GM21526 (cell line): ENCODE measurements at regions not wholly inside any gene's neighbourhood (a gene's known extent, or its start where the extent isn't known, plus 50 kb on each side); places are given as distances from the start of the nearest gene placed in this dataset.
"Not testable (repeated sequence)": the region's sequence is repeated elsewhere in the genome, so short reads cannot be mapped to it uniquely, and the experiment has no call there.

Source experiments
- ATAC-seq: cut with Tn5 transposase; IDR thresholded peaks from one replicate; pipeline ENCODE4 v1.9.1; 2021; ENCODE audit warnings: moderate library complexity; ENCODE audit not compliant: unreplicated experiment, low FRiP score

DNA sequence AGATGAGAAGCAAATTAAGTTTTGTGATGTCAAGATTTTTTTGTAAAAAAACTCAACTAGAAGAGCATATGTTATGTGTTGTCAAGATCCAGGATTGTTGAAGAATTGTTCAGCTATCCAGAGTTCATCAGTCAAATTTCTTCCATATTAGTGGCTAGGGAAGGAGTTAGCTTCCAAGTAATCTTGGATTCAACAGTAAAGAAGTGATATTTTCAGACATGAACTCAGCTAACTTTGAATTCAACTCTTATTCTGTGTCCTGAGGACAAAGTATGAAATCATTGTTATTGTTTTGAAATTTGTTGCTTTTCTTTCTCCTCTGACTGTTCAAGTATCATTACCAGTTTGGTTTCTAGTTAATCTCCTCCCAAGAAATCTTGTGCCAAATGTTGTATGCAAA lies 589.3 kb upstream of the NOVA1 start:
- ATAC-seq = no peak

DNA sequence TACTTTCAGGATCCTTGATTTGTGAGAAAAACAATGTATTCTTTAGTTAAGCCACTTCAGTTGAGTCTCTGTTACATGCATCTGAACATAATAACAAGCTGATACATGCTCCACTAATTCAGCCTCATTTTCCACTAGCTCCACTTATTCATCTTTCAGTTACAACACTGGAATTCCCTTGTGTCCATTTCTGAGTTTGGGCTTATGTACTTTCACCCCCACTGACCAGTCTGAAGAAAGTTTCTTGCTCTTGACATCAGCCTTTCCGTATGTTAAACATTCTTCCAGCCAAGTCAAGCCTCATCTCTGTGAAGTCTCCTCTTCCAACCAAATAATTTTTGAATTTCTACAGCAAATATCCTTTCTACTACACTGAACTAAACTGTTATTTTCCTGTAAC lies 592.5 kb upstream of the NOVA1 start:
- ATAC-seq = no peak

DNA sequence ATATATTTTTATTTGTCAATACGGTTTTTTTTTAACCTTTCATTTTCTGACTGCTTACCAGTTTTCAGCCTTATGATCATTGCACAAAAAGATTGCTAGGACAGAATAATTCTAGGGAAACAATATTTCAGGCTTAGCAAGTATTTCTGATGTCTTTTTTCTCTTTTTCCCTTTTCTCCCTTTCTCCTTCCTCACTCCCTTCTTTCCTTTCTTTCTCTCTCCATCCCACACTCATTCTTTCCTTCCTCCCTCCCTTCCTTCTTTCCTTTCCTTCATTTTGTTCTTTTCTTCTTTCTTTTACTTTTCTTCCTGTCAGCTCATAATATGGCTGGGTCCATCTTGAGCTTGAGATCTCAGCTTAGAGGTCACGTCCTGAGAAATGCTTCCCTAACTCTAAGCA lies 601.4 kb upstream of the NOVA1 start:
- no peak for ATAC-seq

DNA sequence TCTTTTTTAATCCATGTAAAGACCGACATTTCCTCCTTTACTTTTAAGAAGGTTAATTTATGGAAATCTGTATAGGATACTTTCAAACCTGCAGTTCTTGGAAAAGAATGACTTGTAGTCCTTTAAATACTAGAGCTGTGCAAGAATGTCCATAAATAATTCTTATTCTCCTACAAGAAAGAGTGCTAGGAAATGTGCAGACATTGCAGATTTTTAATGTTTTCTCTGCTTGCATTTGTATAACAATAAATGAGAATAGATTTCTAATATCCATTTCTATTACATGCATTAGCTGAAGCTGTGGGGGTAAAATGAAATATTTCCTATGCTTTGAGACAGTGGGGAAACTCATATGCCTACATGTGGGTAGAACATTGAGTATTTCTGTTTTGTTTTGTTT lies 607.2 kb upstream of the NOVA1 start:
- no peak for ATAC-seq

DNA sequence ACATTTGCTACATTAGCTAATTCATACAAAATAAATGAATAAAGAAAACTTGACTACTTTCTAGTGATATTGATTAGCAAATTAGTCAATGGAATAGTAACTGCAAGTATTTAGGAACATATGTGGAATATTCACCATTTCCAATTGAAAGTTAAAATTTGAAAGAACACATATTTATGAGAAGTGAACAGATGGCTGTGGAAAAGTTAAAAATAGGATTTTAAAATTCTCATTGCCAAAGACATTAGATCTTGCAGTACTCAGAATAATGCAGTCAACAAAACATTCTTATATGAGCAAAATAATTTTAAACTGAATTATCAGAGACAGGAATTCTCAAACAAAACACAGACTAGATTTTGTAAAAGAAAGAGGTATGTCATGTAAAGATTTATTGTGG lies 613.9 kb upstream of the NOVA1 start:
- no peak for ATAC-seq

DNA sequence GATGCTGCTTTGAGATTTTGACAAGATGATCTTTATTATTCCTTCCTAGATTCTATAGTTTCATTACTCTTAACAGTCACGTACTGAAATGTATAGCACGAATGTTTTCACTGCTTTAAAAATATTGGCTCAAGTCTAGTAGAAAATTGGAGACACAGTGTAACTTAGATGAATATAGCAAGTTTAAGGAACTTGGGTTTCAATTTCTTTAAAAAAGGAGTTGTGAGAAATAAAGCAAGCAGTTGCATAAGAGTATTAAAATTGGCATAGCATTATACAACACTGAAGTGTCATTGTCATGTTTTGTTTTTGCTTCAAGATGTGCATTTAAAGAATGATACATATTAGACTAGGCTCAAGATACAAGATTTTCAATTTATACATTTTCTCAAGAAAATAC lies 624.8 kb upstream of the NOVA1 start:
- ATAC-seq = no peak

DNA sequence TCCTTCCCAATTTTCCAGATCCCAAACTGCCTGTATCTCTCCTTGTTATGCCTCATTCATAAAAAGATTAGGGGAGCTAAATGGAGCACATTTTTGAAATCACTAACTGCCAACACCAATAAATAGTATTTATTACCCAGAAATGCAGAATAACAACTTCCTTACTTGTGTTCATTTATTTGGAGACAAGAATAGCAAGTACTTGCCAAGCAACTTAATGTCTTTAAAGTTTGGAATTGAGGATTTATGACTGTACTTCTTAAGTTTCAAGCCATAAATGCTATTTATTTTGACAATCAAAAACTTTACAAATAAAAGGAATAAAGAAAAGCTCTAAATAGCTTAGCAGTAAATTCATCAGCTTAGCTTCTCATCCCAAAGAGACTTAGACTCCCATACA lies 626.1 kb upstream of the NOVA1 start:
- ATAC-seq = no peak

DNA sequence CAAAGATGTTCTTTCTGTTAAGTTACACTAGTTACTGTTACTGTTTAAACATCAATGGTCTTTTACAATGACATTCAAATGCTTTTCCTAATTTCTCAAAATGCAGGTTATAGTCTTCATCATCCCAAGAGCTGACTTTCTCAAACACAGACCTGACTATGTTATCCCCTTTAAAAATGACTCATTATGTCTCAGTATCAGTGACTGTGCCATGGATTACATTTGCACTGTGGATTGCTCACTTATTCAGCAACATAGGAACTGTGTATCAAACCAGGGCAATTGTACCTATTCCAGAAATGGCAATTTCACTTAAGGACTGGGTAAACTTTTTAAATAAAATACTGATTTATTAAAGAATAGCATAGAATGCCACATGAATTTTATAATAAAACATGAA lies 630.2 kb upstream of the NOVA1 start:
- no peak for ATAC-seq

DNA sequence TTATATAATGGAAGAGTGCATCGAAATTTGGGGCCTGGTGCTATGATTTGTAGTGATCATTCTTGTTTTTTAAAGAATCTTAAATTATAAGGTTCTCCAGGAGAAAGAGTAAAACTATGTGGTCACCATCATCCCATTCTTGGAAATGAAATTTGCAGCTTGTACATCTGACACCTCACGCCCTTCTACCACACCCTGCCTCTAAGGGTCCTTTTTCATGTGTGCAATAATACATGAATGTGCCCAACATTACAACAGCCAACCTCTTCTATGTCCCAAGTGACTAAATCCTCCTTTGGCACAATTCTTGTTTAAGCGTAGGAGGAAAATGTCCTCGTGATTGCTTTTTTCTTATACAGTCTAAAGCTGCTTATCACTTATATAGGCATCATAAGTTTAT lies 636.5 kb upstream of the NOVA1 start:
- no peak for ATAC-seq

DNA sequence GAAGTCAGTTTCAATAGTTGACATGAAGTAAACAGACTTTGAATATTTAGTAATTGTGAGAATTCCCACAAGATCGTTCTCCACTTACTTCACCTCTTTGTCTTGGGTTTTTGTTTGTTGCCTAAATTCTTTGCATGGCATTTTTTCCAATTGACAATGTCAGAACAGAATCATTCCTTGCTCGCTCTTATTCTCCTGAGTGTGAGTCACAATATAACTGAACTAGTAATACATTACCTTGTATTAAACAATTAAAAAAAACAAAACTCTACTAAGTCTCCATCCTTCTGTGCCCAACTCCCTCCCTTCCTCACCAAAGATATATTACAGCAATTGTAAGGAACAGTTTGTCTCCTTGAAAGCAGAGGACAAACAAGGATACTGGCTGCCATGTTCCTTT lies 638.8 kb upstream of the NOVA1 start:
- no peak for ATAC-seq

DNA sequence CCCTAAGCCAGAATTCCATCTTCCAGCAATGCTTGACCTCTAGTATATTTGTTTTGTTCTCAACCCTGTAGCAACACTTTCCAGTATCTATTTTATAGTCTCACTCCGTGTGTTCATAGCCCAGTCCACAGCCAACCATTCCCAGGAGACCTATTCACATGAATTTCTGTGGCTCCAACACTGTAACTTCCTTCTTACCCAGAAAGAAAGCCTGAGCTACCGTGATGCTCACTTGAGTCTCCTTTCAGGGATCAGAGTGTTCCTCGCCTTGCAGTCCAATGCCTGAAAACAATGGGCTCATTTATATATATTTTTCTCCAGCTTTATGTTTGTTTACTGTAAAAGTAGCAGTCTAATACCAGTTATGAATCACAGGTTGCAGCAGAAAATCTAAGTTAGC lies 645.0 kb upstream of the NOVA1 start:
- ATAC-seq = no peak

DNA sequence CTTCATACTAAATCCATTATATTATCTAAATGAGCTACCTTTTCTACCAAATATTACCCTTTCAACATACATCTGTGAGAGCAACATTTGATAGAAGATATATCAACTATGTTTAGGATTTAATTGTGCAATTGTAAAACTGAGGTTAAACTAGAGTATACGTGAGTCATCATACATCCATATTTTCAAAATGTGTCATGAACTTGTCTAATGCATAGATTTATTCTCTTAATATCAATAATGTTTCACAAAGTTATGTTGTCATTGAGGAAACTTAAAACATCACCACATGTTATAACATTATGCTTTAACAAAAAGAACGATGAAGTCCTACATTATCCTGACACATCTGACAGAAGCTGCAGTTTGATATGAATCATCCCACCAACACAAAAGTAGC lies 645.5 kb upstream of the NOVA1 start:
- no peak for ATAC-seq

DNA sequence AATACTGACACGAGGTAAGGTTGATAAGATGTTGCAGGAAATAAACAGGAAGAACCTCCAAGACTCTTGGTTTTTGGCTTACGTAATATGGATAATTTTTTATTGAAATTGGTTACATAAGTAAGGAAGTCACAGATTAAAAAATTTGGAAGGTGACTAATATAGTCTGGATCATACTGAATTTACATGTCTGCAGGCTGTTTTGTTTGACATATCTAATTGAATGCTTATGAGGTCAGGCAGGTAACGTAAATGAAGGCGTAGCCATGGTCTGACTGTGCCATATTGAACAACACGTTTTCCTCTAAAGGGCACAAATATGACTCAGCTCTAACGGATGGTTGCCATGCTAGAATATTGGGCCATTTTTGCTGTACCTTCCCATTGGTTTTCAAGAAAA lies 648.1 kb upstream of the NOVA1 start:
- no peak for ATAC-seq

DNA sequence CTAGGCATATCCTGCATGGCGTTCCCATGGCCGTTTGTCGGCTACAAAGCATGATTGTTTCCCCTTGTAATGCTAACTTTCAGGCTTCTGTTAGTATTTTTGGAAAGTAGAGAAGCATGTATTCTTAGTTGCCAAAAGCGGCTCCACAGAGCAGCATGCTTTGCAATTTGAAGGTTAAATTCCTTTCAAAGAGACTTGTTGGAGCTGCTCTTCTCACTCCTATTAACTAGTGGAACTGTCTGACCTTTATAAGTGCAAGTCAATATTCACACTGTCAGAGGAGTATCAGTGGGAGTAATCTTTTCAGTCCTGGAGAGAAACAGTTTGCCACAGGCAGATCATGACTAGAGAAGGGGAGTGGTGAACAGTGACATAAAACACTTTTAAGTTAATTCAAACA lies 656.1 kb upstream of the NOVA1 start:
- ATAC-seq = no peak

DNA sequence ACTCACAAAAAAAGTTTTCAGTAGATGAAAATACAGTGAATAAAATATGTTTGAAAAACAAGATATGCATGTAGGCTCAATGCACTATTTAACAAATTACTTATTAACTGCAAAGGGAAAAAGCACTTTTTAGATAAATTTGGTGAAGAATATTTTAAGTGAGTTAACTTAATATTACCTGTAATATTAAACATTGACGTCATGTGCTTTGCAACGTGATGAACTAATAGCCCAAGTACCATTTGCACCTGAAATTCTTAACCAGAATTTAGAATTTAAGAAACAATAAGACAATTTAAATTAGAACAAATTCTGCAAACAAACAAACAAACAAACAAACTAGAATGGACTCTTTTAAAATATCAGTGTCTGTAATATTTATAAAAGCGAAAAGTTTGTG lies 659.0 kb upstream of the NOVA1 start:
- no peak for ATAC-seq

DNA sequence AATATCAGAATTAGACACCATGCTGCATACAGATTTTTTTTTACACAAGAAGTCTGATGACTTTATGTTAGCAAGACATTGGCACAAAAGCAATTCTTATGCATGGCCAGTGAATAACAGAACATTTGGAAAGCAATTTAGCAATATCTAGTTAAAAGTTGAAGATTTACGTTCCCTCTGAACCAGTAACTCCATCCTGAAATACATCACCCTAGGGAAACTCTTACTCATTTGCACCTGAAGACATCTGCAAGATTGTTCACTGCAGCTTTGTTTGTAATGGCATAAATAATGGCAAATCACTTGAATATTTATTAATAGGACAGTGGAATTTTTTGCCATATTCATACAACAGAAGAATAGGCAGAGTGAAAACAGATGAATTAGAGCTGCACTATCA lies 670.0 kb upstream of the NOVA1 start:
- ATAC-seq = no peak

DNA sequence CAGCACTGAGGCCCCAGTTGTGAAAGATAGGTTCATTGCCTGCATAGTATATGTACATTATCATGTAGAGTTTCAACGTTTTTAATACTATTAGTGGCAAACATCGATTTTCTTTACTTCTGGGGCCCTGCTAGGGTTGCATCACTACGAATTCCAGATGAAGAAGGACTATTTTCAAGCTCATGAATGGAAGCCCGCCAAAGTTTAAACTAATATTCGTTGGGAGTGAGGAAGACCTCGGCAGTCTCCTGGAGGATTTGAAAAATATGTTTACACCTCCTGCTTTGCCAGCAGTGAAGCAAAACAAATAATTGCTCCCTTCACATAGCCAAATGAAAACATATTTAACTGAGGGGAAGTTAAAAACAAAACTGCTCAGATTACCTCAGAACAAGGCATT lies 672.9 kb upstream of the NOVA1 start:
- ATAC-seq = no peak

DNA sequence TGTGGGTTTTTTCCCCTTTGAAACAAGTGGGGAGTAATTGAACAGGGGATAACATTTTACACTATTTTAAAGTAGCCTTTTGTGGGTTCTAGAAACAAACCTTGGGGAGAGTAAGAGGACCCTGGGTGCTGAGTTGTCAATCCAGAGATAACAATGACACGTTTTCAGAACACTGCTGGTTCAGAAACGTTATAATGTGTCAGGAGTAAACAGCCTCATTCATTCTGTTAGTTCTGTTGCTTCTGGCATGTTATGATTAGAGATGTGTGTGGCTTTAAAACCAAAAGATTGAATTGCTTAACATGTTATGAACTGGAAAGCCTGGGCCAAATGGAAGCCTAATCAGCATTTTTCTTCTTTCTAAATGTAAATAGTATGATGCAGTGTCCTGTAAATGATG lies 680.5 kb upstream of the NOVA1 start:
- ATAC-seq = no peak

DNA sequence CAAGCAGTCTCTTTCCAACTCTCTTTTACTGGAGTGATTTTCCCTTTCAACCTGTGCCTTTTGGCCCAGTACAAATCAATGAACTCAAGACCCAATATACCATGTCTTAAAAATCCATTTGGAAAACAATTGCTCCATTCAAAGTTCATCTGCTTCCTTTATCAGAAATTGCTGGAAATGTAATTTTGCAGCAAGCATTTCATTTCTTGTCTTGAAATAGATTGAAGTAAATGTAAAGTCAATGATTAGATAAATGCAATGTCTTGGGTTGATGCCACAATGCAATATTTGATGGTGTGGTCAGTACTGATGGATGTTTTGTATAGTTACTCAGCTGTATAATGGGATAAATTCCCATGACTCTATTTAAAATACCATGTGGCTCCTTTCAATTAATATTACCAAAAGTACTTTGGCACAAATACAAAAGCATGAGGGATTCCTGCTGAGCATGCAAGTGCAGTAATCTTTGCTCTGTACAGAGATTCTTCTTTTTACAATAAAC lies 707.7 kb upstream of the NOVA1 start:
- ATAC-seq = no peak

DNA sequence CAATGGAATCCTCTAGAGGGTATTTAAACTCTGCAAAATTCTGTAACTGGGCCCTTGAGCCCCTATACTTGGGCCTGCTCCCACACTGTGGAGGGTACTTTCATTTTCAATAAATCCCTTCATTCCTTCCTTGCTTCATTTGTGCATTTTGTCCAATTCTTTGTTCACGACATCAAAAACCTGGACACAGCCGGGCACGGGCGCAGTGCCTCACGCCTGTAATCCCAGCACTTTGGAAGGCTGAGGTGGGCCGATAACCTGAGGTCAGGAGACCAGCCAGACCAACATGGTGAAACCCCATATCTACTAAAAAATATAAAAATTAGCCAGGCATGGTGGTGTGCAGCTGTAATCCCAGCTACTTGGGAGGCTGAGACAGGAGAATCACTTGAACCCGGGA lies 714.9 kb upstream of the NOVA1 start:
- ATAC-seq = not testable (repeated sequence)

DNA sequence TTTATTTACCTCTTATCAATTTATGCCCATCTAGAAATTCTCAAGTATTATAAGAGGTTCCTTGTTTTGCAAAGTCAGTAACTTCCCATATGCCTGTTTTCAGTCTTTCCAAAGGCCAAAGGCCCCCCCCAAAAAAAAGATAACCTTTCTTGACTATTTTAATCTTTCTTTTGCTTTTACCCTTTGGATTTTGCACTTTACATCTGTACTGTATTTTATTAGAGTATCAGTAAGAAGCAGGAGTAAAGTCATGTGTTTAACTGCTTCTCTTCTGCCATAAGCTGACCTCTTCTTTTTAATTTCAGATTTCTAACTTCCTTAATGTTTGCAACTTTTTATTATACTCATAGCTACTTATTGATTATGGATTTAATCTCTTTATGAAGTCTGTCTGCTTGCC lies 716.4 kb upstream of the NOVA1 start:
- ATAC-seq = no peak

DNA sequence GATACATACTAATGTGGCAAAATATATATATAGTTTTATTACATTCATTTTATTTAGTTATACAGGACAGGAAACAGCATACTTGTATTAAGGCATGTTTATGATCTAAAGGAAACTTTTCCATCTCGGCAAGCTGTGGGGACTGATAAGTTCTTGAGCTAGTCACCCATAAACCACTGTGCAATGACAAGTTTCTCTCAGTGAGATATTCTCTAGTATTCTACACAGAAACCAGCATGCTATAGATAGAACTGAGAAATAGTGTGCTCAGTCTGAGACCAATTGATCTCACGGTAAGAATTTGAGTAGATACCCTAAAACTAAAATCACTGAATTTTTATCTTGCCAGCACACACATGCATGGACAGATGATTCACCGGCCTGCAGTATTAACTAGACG lies 717.6 kb upstream of the NOVA1 start:
- no peak for ATAC-seq

DNA sequence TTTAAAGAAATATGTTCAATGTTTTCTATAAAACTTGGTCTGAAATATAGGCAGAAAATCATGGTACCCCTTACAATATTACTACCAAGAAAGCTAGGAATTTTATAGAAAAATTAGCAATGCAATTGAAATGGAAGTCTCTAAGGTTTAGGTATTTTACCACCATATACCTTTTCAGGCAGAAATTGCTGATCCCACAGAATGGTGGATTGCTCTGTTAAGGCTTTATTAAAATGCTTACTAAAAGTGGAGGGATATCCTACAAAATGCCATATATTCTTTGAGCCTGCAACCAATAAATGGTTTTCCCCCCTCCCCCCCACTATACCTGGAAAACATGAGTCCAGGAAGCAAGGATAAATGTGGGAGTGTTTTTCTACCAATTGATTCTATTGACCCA lies 718.1 kb upstream of the NOVA1 start:
- no peak for ATAC-seq
